SU-DHL-6 (cell line): ENCODE measurements at regions not wholly inside any gene's neighbourhood (a gene's known extent, or its start where the extent isn't known, plus 50 kb on each side); places are given as distances from the start of the nearest gene placed in this dataset.
"Not testable (repeated sequence)": the region's sequence is repeated elsewhere in the genome, so short reads cannot be mapped to it uniquely, and the experiment has no call there.

Experiments
- H2AFZ ChIP-seq: fragments of 200-600 bp; sonication (generic); 2 replicates; pipeline ENCODE4 v1.6.1; 2014; ENCODE audit warnings: low read depth, mild to moderate bottlenecking, moderate library complexity, mixed read lengths, antibody characterized with exemption, low read length; ENCODE audit not compliant: severe bottlenecking
- H3F3A ChIP-seq: fragments of 200-600 bp; shearing (Covaris generic); 2 replicates; pipeline ENCODE4 v1.6.0; 2016; ENCODE audit warnings: antibody characterized with exemption, mild to moderate bottlenecking; ENCODE audit not compliant: insufficient read depth
- H3K27ac ChIP-seq: fragments of 200-600 bp; sonication (generic); 2 replicates; pipeline ENCODE4 v1.5.1; 2016; ENCODE audit warnings: low read depth, mild to moderate bottlenecking, low read length, moderate library complexity, mixed read lengths
- H3K27me3 ChIP-seq: fragments of 200-600 bp; sonication (generic), shearing (Covaris generic); 2 replicates; pipeline ENCODE4 v1.6.0; 2014; ENCODE audit warnings: mild to moderate bottlenecking, low read length
- H3K36me3 ChIP-seq: fragments of 200-600 bp; sonication (generic); 2 replicates; pipeline ENCODE4 v1.6.1; 2014; ENCODE audit warnings: mild to moderate bottlenecking, low read length, mixed read lengths
- H3K4me2 ChIP-seq: fragments of 300-600, 200-600 bp; shearing (Covaris generic), sonication (generic); 2 replicates; pipeline ENCODE4 v1.6.0; 2014; ENCODE audit warnings: low read length, low read depth, mild to moderate bottlenecking; ENCODE audit not compliant: poor library complexity, severe bottlenecking
- H3K4me3 ChIP-seq: fragments of 200-600 bp; sonication (generic); 2 replicates; pipeline ENCODE4 v1.5.1; 2014; ENCODE audit warnings: antibody characterized with exemption, low read length, mild to moderate bottlenecking, mixed read lengths; ENCODE audit not compliant: insufficient read depth, poor library complexity, severe bottlenecking
- H3K79me2 ChIP-seq: fragments of 200-600 bp; sonication (generic); 2 replicates; pipeline ENCODE4 v1.6.1; 2014; ENCODE audit warnings: mild to moderate bottlenecking, low read length, moderate library complexity; ENCODE audit not compliant: insufficient read depth
- H3K9ac ChIP-seq: fragments of 200-600 bp; sonication (generic); 2 replicates; pipeline ENCODE4 v1.7.0; 2014; ENCODE audit warnings: mild to moderate bottlenecking, low read length
- H3K9me2 ChIP-seq: fragments of 200-600 bp; sonication (generic); replicated peaks from 2 replicates; pipeline ENCODE4 v1.6.1; 2014; ENCODE audit warnings: low read length; ENCODE audit not compliant: insufficient read depth
- H3K9me3 ChIP-seq: fragments of 200-600 bp; sonication (generic); 2 replicates; pipeline ENCODE4 v1.6.1; 2014; ENCODE audit warnings: low read length, mixed read lengths; ENCODE audit not compliant: insufficient read depth
- H4K20me1 ChIP-seq: fragments of 200-600 bp; sonication (generic); 2 replicates; pipeline ENCODE4 v1.6.1; 2014; ENCODE audit warnings: low read depth, mild to moderate bottlenecking, antibody characterized with exemption, low read length, moderate library complexity, mixed read lengths
- EZH2phosphoT487 ChIP-seq: fragments of 200-600 bp; sonication (generic), shearing (Covaris generic); conservative IDR thresholded peaks from 2 replicates; pipeline ENCODE4 v1.6.1; 2018; ENCODE audit warnings: mild to moderate bottlenecking, antibody characterized with exemption, low read length, moderate library complexity, mixed read lengths
- TF ChIP-seq, protein P1 (sequence below): fragments of 200-600 bp; sonication (generic); IDR thresholded peaks from one replicate; pipeline ENCODE4 v1.5.1; 2017; ENCODE audit warnings: antibody characterized with exemption, mild to moderate bottlenecking, low read length, moderate library complexity; ENCODE audit not compliant: insufficient read depth, poor library complexity, severe bottlenecking

DNA sequence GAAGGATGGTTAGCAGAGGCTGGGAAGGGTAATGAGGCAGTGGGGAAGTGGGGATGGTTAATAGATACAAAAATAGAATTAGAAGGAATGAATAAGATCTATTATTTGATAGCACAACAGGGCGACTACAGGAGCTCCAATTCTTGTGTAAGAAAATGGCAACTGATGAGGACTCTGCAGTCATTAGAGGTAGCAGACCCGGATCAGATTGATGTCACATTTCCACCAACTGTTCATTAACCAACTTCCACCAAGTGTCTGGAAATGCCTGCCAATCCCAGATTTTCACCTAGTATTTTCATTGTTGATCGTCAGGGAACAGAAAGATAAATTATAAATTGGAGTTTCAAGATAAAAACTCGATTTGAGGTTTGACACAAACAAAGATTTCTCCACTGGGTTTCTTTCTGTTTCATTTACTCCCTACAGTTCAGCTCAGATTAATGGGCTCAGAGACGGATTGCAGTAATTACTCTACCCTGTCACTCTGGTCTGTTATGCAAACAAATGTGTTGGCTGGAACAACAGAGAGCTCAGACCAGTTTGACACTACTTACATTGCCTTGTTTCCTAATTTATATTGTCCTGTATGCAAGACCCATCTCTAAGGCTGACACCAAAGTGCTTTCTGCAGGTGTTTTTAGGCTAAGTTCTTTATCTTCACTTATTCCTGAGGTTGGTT, 909.2 kb upstream of the PRKX start:
- no peaks in the 10 kb centered on the region for H4K20me1 ChIP-seq
- H3K9ac ChIP-seq: no peak overlapping the region

DNA sequence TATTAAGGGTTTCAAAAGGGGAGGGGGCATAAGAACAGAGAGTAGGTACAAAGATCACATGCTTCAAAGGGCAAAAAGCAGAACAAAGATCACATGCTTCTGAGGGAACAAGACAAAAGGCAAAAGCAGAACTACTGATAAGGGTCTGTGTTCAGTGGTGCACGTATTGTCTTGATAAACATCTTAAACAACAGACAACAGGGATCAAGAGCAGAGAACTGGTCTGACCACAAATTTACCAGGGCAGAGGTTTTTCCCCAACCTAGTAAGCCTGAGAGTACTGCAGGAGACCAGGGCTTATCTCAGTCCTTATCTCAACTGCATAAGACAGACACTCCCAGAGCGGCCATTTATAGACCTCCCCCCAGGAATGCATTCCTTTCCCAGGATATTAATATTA, 900.2 kb upstream of the PRKX start:
- H3K4me2 ChIP-seq, H3K27me3 ChIP-seq, H4K20me1 ChIP-seq, H3K9me2 ChIP-seq, H3K79me2 ChIP-seq, H3F3A ChIP-seq, H3K27ac ChIP-seq, H3K9ac ChIP-seq, H3K9me3 ChIP-seq, H3K4me3 ChIP-seq, H3K36me3 ChIP-seq, H2AFZ ChIP-seq: not testable (repeated sequence)

More for the DNA sequence above, 909.2 kb upstream of the PRKX start:
- no peaks in the 10 kb centered on the region for H3K79me2 ChIP-seq
- H3K4me3 ChIP-seq: no peak overlapping the region
- no peak overlapping the region for H3K4me2 ChIP-seq
- no peaks in the 10 kb centered on the region for H3K9me3 ChIP-seq
- H3K27me3 ChIP-seq: no peaks in the 10 kb centered on the region
- H3F3A ChIP-seq: no peaks in the 10 kb centered on the region
- H3K9me2 ChIP-seq: no peaks in the 10 kb centered on the region
- H2AFZ ChIP-seq: no peak overlapping the region
- TF ChIP-seq EZH2phosphoT487: no peak
- TF ChIP-seq, protein P1, sequence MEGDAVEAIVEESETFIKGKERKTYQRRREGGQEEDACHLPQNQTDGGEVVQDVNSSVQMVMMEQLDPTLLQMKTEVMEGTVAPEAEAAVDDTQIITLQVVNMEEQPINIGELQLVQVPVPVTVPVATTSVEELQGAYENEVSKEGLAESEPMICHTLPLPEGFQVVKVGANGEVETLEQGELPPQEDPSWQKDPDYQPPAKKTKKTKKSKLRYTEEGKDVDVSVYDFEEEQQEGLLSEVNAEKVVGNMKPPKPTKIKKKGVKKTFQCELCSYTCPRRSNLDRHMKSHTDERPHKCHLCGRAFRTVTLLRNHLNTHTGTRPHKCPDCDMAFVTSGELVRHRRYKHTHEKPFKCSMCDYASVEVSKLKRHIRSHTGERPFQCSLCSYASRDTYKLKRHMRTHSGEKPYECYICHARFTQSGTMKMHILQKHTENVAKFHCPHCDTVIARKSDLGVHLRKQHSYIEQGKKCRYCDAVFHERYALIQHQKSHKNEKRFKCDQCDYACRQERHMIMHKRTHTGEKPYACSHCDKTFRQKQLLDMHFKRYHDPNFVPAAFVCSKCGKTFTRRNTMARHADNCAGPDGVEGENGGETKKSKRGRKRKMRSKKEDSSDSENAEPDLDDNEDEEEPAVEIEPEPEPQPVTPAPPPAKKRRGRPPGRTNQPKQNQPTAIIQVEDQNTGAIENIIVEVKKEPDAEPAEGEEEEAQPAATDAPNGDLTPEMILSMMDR: no peak
- no peak overlapping the region for H3K27ac ChIP-seq
- H3K36me3 ChIP-seq: no peaks in the 10 kb centered on the region

DNA sequence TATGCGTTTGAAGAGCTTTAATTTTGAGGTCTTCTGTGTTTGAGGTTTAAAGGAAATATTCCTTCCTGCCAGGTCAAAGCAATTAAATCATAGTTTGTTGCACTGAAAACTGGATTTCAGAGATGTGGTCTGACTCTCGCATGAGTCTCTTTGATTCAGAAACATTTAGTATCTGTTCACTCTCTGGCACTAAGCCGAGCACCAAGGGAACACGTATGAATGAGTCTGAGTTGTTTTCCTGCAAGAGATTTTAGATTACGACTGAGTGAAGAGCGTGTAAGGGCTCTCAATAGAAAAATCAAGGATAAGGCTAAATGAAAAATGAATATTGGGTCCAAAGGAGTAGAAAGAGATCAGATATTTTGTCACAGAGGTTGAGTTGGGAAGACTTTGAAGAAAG, 875.4 kb upstream of the PRKX start:
- no peak overlapping the region for H3K4me2 ChIP-seq
- H2AFZ ChIP-seq: no peak overlapping the region
- H3K36me3 ChIP-seq: no peaks in the 10 kb centered on the region
- H4K20me1 ChIP-seq: no peaks in the 10 kb centered on the region
- H3K9me2 ChIP-seq: no peaks in the 10 kb centered on the region
- H3K9ac ChIP-seq: no peak overlapping the region
- no peak overlapping the region for H3K4me3 ChIP-seq
- no peaks in the 10 kb centered on the region for H3K27me3 ChIP-seq
- H3F3A ChIP-seq: no peaks in the 10 kb centered on the region
- no peak for TF ChIP-seq EZH2phosphoT487
- TF ChIP-seq, protein P1: no peak
- no peaks in the 10 kb centered on the region for H3K79me2 ChIP-seq
- no peak overlapping the region for H3K27ac ChIP-seq
- no peaks in the 10 kb centered on the region for H3K9me3 ChIP-seq

DNA sequence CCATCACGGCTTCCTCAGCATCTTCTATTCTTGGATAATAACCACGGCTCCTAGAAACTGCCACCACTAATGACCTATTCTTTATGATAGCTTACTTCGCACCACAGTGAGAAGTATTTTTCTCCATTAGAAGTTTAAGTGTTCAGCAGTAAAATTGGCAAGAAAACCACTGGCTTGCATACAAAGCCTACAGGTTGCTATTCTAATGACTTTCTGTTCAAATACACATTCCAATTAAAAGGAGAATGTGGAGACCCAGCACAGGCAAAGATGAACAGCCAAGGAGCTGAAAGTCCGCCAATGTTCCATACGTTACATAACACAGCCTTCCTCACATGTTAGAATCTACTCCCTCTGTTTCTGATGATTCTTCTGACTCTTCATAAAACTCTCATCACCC, 875.0 kb upstream of the PRKX start:
- TF ChIP-seq EZH2phosphoT487: no peak
- TF ChIP-seq, protein P1: no peak
- Histone ChIP-seq H3K4me3 (no peak overlapping the region), H3F3A (no peaks in the 10 kb centered on the region), H4K20me1 (no peaks in the 10 kb centered on the region), H3K4me2 (no peak overlapping the region), H3K27me3 (no peaks in the 10 kb centered on the region), H3K36me3 (no peaks in the 10 kb centered on the region), H3K9ac (no peak overlapping the region), H2AFZ (no peak overlapping the region), H3K9me2 (no peaks in the 10 kb centered on the region), H3K27ac (no peak overlapping the region), H3K79me2 (no peaks in the 10 kb centered on the region), H3K9me3 (no peaks in the 10 kb centered on the region)
